ENCODE measurements at regions not wholly inside any gene's neighbourhood (a gene's known extent, or its start where the extent isn't known, plus 50 kb on each side); places are given as distances from the start of the nearest gene placed in this dataset.

GRCh38 chr11:119849872-119850271, 120.9 kb upstream of the NECTIN1 start:
- TF ChIP-seq CTCF (conservative IDR thresholded peaks at IDR 0.05 in 1 of 2, IDR thresholded peaks at IDR 0.05 in 1 of 2; ENCODE audit: extremely low read depth in 1 of 2, insufficient read depth in 1 of 2, low read depth in 1 of 2, low read length in 2 of 2): no peak
- TF ChIP-seq EZH2 (IDR thresholded peaks at IDR 0.05; ENCODE audit: borderline replicate concordance, low read length): no peak
